ENCODE measurements at regions not wholly inside any gene's neighbourhood (a gene's known extent, or its start where the extent isn't known, plus 50 kb on each side); places are given as distances from the start of the nearest gene placed in this dataset.
"Not testable (repeated sequence)": the region's sequence is repeated elsewhere in the genome, so short reads cannot be mapped to it uniquely, and the experiment has no call there.

DNA sequence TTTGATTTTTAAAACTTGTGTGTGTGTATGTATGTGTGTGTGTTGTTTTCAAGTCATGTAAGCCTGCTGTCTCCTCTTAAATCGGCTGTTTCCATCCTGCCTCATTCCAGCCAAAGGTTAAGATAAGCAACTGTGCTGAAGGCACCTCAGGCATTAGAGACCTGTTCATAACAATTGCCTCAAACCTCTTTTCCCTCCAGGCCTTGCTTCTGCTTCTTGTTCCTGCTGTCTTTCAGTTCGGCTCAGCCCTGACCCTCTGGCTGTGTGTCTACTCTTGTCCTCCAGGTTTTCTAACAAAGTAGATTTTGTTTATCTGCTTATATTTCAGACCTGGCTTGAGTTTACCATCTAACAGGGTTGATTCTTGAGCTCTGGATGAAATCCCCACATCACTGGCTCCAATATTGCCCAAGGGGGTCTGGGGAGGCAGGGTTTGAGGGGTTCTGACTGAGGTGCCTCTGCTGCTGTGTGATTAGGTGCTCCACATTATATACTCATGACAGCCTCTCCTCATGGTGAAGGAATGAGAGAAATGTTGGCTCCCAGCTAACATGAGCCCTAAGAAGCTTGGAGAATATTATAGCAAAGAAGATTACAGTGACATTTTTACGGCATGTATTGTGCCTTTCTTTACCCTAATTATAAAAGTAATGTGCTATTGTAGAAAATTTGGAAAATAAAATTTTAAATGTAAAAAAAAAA is 229.7 kb upstream of the PIK3R1 start:
- no peak overlapping the region for H3K4me3 Mint-ChIP-seq
- peaks cover 3% of the 10 kb centered on the region for H3K4me1 Mint-ChIP-seq
- peaks cover 3% of the 10 kb centered on the region for H3K27me3 Mint-ChIP-seq (ENCODE audit: insufficient read depth, low read depth)
- Histone ChIP-seq H3K9me3 (ENCODE audit: low read depth) (no peaks in the 10 kb centered on the region), H3K4me2 (no peak overlapping the region), H3K36me3 (no peaks in the 10 kb centered on the region), H3K27me3 (no peaks in the 10 kb centered on the region), H3F3A (ENCODE audit: low read depth) (no peaks in the 10 kb centered on the region), H3K79me2 (ENCODE audit: low read depth) (no peaks in the 10 kb centered on the region), H3K9ac (no peak overlapping the region), H3K4me1 (no peaks in the 10 kb centered on the region), H3K4me3 (no peak overlapping the region), H3K27ac (no peak overlapping the region), H2AFZ (replicated peaks) (peak overlapping the region; percentile 57), H4K20me1 (ENCODE audit: low read depth) (no peaks in the 10 kb centered on the region)
- DNase-seq (ENCODE audit: low spot score): no peak
- H3K9me3 Mint-ChIP-seq: peaks cover 3% of the 10 kb centered on the region
- TF ChIP-seq EZH2phosphoT487 (IDR thresholded peaks at IDR 0.05): no peak
- TF ChIP-seq EZH2 (IDR thresholded peaks at IDR 0.05): no peak
- no peak for TF ChIP-seq CTCF (IDR thresholded peaks at IDR 0.05)
- H3K27ac Mint-ChIP-seq: no peak overlapping the region
- no peaks in the 10 kb centered on the region for H3K36me3 Mint-ChIP-seq

DNA sequence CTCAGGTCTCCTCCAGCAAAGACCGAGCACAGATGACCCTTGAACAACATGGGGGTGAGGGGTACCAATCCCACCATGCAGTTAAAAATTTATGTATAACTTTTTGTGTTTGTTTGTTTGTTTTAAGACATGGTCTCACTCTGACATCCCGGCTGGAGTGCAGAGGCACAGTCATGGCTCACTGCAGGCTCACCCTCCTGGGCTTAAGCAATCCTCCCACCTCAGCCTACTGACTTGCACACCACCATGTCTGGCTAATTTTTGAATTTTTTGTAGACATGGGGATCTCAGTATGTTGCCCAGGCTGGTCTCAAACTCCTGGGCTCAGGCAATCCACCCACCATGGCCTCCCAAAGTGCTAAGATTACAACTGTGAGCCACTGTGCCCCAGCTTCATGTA is 231.0 kb upstream of the PIK3R1 start:
- no peaks in the 10 kb centered on the region for H3K36me3 Mint-ChIP-seq
- TF ChIP-seq EZH2 (IDR thresholded peaks at IDR 0.05) (no peak), CTCF (IDR thresholded peaks at IDR 0.05) (no peak), EZH2phosphoT487 (IDR thresholded peaks at IDR 0.05) (no peak)
- Histone ChIP-seq H3K4me1 (no peaks in the 10 kb centered on the region), H3K79me2 (ENCODE audit: low read depth) (no peaks in the 10 kb centered on the region), H3K27ac (no peak overlapping the region), H3K9ac (no peak overlapping the region), H4K20me1 (ENCODE audit: low read depth) (no peaks in the 10 kb centered on the region), H3K9me3 (ENCODE audit: low read depth) (no peaks in the 10 kb centered on the region), H3K4me3 (no peak overlapping the region), H3K4me2 (no peak overlapping the region), H3K36me3 (no peaks in the 10 kb centered on the region), H3F3A (ENCODE audit: low read depth) (no peaks in the 10 kb centered on the region), H2AFZ (replicated peaks) (peak overlapping the region; percentile 53), H3K27me3 (no peaks in the 10 kb centered on the region)
- no peak overlapping the region for H3K27ac Mint-ChIP-seq
- H3K9me3 Mint-ChIP-seq: peaks cover 3% of the 10 kb centered on the region
- H3K27me3 Mint-ChIP-seq (ENCODE audit: insufficient read depth, low read depth): peaks cover 3% of the 10 kb centered on the region
- no peak for DNase-seq (ENCODE audit: low spot score)
- no peak overlapping the region for H3K4me3 Mint-ChIP-seq
- H3K4me1 Mint-ChIP-seq: peaks cover 3% of the 10 kb centered on the region

DNA sequence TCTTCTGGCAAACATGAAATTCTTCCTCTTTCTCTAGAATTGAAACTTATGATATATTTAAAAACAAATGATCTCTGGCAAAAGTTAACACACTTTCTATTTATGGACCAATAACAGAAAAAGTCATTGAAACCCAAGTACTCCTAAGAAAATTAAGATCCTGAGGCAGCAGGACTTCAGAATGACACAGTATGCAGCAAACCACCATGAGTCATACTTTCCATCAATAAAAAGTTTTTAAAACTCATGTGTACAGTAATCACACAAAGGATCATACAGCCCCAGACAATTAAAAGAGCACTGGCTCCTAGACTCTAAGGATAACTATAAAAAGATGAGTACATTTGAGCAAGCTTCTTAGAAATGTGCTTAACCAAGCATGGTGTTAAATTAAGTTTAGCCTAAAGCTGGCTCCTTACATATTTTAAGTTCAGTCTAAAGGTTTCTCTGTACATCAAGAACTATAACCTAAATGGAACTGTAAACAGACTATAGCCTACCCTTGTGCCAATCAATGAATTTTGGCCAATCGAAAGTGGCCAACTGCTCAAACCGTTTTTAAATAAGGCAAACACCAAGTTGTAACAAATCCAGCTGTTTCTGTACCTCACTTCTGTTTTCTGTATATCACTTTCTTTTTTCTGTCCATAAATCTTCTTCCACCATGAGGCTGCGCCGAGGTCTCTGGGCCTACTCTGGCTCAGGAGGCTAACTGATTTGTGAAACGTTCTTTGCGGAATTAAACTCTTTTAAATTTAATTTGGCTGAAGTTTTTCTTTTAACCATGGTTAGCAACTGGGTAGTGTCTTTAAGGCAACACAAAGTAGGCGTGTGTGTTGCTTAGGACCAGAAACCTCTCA is 232.1 kb upstream of the PIK3R1 start:
- Histone ChIP-seq H3K4me1 (no peaks in the 10 kb centered on the region), H3K9me3 (ENCODE audit: low read depth) (no peaks in the 10 kb centered on the region), H3K36me3 (no peaks in the 10 kb centered on the region), H3K9ac (no peak overlapping the region), H3K27me3 (no peaks in the 10 kb centered on the region), H2AFZ (replicated peaks) (no peak overlapping the region), H3K79me2 (ENCODE audit: low read depth) (no peaks in the 10 kb centered on the region), H3K27ac (no peak overlapping the region), H4K20me1 (ENCODE audit: low read depth) (no peaks in the 10 kb centered on the region), H3K4me2 (no peak overlapping the region), H3K4me3 (no peak overlapping the region), H3F3A (ENCODE audit: low read depth) (no peaks in the 10 kb centered on the region)
- DNase-seq (ENCODE audit: low spot score): no peak
- no peak for TF ChIP-seq EZH2 (IDR thresholded peaks at IDR 0.05)
- no peak for TF ChIP-seq EZH2phosphoT487 (IDR thresholded peaks at IDR 0.05)
- no peak for TF ChIP-seq CTCF (IDR thresholded peaks at IDR 0.05)
- H3K9me3 Mint-ChIP-seq: no peaks in the 10 kb centered on the region
- peaks cover 3% of the 10 kb centered on the region for H3K27me3 Mint-ChIP-seq (ENCODE audit: insufficient read depth, low read depth)
- H3K27ac Mint-ChIP-seq: no peak overlapping the region
- H3K4me1 Mint-ChIP-seq: no peaks in the 10 kb centered on the region
- H3K36me3 Mint-ChIP-seq: no peaks in the 10 kb centered on the region
- no peak overlapping the region for H3K4me3 Mint-ChIP-seq

- H3K4me2 ChIP-seq; H3K4me1 ChIP-seq; H3K9me3 ChIP-seq (ENCODE audit: low read depth); H4K20me1 ChIP-seq (ENCODE audit: low read depth); H3K79me2 ChIP-seq (ENCODE audit: low read depth); H3K27me3 ChIP-seq; H3K4me1 Mint-ChIP-seq; H3K36me3 Mint-ChIP-seq; H3K36me3 ChIP-seq; H3K27ac ChIP-seq; DNase-seq (ENCODE audit: low spot score); H3K27ac Mint-ChIP-seq; H3K27me3 Mint-ChIP-seq (ENCODE audit: insufficient read depth, low read depth); H3K9ac ChIP-seq; H3K4me3 ChIP-seq; H3K9me3 Mint-ChIP-seq; H3F3A ChIP-seq (ENCODE audit: low read depth); H3K4me3 Mint-ChIP-seq; H2AFZ ChIP-seq (replicated peaks): not testable (repeated sequence)
These were observed 233.4 kb upstream of the PIK3R1 start for GRCh38 chr5:67982160-67982559.

All from neural progenitor cell (in vitro differentiated cells).